Activated CD4-positive, alpha-beta T cell treated with anti-CD3 and anti-CD28 coated beads, Interleukin-2, amount 50 U/mL, for 1 hour (primary cell): ENCODE measurements at regions not wholly inside any gene's neighbourhood (a gene's known extent, or its start where the extent isn't known, plus 50 kb on each side); places are given as distances from the start of the nearest gene placed in this dataset.
"Not testable (repeated sequence)": the region's sequence is repeated elsewhere in the genome, so short reads cannot be mapped to it uniquely, and the experiment has no call there.

ENCODE experiments used
- DNase-seq: peaks from one replicate; pipeline ENCODE4 v3.0.0-alpha.2; 2020

- DNase-seq: no peak
These were observed 1136.4 kb upstream of the TMEM132C start for GRCh38 chr12:127130506-127131124.

- DNase-seq: no peak
These were observed 1133.2 kb upstream of the TMEM132C start for GRCh38 chr12:127133675-127134335.

DNA sequence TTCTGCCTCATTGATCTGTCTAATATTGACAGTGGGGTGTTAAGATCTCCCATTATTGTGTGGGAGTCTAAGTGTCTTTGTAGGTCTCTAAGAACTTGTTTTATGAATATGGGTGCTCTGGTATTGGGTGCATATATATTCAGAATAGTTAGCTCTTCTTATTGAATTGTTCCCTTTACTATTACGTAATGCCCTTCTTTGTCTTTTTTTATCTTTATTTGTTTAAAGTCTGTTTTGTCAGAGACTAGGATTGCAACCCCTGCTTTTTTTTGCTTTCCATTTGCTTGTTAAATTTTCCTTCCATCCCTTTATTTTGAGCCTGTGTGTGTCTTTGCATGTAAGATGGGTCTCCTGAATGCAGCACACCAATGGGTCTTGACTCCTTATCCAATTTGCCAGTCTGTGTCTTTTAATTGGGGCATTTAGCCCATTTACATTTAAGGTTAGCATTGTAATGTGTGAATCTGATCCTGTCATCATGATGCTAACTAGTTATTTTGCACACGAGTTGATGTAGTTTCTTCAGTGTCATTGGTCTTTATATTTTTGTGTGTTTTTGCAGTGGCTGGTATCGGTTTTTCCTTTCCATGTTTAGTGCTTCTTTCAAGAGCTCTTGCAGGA is 1126.0 kb upstream of the TMEM132C start:
- DNase-seq: not testable (repeated sequence)

- no peak for DNase-seq
These were observed 1124.0 kb upstream of the TMEM132C start for GRCh38 chr12:127143020-127143419.

GRCh38 chr12:127144770-127145169 is 1122.2 kb upstream of the TMEM132C start:
- DNase-seq: no peak

DNA sequence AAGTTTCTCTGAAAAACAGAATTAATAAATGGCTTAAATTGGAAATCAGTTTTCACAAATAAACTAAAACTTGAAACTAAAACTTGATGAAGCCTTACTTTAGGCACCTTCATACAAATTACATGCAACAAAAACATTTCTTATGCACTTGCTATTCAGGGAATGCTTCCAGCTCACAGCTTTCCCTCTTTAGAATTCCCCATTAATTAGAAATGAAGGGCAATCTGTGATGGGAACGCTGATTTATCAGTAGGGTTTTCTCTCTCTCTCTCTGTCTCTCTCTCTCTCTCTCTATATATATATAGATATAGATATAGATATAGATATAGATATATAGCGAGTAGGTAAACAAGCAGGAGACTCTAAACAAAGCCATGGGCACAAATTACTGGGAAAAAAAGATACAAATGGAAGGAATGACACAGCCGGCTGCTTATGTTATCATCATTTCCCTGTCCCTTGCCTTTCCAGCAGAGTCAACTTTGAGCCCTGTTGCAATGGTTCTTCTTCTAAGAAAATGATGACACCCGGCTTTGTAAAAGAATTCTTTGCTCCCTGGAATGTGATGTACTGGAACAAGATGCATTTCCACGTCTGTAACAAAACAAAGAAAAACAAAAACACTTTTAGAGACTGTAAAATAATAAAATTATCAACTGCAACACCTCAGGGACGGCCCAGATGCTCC is 1121.6 kb upstream of the TMEM132C start:
- no peak for DNase-seq

GRCh38 chr12:127145929-127146789 is 1120.8 kb upstream of the TMEM132C start:
- peak; percentile 62 for DNase-seq

DNA sequence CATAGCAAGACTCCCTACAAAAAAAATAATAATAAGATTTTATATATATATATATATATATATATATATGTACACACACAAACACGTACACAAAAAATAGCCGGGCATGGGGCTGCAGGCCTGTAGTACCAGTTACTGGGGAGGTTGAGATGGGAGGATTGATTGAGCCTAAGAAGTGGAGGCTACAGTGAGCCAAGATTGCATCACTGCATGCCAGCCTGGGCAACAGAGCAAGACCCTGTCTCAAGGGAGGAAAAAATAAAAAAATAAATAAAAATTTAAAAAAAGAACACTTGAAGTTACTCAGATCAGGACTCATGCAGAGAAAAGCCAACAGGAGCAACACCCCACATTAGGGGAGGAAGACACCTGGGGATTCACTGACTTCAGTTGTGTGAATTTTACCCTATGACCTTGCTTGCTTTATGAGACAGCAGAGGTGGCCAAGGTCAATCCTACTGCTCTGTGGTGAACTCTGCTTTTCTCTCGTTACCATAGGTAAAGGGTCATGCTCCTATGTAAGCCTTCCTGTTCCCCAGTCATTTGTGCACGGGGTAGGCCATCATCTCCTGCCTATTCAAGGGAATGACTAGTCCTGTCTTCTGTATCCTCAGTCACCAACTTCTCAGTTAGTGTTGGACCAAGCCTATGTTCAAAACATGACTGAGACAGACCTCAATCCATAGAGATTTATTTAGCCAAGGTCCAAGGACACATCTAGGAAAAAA is 1119.8 kb upstream of the TMEM132C start:
- DNase-seq: no peak

DNA sequence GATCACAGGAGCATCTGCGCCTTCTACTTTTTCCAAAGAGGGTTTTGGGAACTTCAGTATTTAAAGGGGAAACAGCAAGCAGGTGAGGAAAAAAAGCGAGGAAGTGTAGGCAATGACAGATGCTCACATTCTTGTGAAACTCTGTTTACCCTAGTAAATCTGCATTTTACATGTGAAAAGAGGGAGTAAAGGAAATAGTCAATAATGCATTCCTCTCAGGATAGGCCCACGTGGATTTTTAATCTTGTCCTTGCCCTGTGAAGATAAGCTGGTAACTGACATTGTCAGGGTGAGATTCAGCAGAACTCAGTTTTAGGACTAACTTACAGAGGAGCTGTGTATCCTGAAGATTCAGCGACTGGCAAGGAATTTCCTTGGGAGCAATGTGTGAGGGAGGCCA is 1119.2 kb upstream of the TMEM132C start:
- DNase-seq: no peak

DNA sequence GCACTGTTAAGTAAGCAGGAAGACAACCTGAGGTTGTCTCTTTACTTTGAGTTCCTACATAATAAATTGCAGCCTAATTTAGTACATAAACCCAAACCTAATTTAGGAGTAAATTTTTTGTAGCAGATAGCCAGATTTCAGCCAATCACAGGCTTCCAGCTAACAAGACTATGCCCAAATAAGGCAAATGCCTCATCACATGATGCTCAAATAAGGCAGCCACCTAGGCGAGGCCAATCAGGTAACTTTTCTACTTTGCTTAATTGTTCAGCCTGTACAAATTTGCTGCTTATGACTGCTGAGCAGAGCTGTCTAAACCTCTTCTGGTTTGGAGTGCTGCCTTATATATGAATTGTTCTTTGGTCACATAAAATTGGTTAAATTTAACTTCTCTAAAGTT is 1118.7 kb upstream of the TMEM132C start:
- DNase-seq: no peak

DNA sequence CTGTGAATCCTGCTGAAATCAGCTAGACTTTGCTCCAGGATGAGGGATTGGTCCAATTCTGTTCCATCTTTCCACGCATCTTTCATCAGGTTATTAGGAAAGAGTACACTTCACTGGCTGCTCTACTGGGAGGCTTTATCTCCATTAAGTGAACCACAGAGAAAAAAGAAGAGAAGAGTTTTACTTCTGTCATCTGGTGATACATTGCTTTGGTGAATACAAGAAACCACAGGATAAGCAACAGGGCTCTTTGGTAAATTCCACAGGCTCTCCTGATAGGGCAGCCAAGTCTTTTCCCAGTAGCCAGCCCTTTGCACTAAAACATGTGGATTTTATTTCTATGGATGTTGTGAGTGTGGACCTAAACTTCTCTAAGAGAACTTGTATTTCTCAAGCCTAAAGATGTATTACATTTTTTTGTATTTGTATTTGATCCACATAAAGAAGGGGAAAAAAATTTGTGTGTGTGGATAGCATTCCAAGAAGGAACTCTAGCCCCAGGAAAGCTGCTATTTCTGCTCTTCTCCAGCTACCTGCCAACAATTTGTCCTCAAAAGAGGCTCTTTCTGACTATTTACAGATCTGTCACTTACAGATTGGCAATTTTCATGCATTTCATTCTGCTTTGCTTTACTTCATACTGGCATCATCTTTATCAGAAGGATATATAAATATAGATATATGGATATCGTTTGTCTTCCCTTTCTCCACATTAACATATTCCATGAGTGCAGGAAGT is 1117.6 kb upstream of the TMEM132C start:
- DNase-seq: no peak

DNA sequence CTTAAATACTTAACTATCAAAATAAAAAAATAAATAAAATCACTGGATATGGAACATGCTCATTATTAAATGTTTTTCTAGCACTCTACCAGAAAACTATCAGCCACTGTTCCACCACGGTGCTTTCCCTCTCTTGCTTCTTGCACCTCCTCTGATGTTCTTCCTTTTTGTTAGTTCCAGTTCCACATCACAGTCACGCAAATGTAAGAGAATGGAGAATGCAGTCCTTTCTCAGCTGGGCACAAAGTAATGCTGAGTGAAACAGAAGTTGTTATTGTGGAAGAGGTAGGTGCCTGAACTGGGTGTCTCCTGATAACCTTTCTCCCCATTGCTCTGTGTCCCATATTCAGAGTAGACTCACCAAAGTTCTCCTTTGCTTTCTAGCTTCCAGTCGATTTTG is 1116.9 kb upstream of the TMEM132C start:
- DNase-seq: no peak

GRCh38 chr12:127150479-127150878 is 1116.5 kb upstream of the TMEM132C start:
- DNase-seq: no peak

DNA sequence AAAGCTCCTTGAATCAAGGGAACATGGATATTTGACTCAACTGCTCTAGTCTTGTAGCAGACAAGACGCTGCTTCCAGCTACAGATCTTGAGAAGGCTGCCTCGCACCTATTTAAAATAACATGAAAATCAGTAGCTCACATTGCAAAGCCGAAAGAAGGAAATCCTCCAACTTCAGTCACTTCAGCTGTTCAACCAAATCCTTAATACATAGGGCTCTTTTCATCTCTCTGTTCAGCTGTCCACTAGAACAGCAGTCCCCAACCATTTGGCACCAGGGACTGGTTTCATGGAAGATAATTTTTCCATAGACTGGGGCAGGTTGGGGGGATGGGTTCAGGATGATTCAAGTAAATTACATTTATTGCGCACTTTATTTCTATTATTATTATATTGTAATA is 1116.0 kb upstream of the TMEM132C start:
- DNase-seq: no peak

DNA sequence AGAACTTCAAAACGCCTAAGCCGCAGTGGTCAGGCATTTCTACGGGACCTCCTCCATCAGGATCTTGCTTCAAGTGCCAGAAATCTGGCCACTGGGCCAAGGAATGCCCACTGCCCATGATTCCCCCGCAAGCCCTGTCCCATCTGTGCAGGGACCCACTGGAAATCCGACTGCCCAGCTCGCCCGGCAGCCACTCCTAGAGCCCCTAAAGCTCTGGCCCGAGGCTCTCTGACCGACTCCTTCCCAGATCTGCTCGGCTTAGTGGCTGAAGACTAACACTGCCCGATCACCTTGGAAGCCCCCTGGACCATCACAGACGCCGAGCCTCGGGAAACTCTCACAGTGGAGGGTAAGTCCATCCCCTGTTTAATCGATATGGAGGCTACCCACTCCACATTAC is 1113.0 kb upstream of the TMEM132C start:
- no peak for DNase-seq

DNA sequence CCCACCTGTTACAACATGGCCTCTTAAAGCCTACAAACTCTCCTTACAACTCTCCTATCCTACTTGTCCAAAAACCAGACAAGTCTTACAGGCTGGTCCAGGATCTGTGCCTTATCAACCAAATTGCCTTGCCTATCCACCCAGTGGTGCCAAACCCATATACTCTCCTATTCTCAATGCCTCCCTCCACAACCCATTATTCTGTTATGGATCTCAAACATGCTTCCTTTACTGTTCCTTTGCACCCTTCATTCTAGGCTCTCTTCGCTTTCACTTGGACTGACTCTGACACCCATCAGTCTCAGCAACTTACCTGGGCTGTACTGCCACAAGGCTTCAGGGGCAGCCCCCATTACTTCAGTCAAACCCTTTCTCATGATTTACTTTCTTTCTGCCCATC is 1112.1 kb upstream of the TMEM132C start:
- DNase-seq: not testable (repeated sequence)

- not testable (repeated sequence) for DNase-seq
These were observed 1110.9 kb upstream of the TMEM132C start for GRCh38 chr12:127155935-127156619.

- not testable (repeated sequence) for DNase-seq
These were observed 1109.2 kb upstream of the TMEM132C start for GRCh38 chr12:127157501-127158366.

DNA sequence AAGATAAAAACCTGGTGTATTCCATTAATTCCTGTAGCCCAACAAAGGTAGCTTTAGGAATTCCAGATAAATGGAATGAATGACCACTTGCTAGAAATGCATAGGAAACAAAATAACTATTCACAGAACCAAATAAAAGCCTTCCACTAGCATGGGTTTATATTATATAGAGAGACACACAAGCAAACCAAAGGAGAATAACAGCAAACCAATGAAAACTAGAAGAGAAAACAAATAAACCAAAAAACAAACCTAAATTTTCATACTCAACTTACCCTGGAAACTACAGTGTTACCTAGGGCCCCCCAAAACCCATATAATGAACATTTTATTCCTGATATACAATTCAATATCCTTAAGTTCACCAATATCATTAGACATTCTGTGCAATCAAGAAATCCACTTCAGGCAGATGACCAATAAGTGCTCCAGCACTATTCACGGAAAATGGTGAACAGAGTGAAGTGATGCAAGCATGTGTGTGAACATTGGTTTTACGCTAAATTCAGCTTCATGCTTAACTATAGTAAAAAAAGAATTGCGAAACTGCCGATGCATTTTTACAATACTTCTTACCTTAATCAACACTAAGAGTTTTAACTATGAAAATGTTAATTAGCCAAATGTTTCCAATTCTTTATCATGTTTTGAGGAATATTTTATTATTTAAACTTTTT is 1108.4 kb upstream of the TMEM132C start:
- DNase-seq: no peak
